PC-9 (cell line): ENCODE measurements at regions not wholly inside any gene's neighbourhood (a gene's known extent, or its start where the extent isn't known, plus 50 kb on each side); places are given as distances from the start of the nearest gene placed in this dataset.

Source experiments
- BruUV-seq: library from RNA; stranded (reverse); fragments of 400-500 nt; replicated peaks from 2 replicates; lab custom pipeline; 2021; lab: Mats Ljungman, UMichigan
- CTCF ChIA-PET: fragments of 300-600 bp; sonication (Branson Sonifier 250); formaldehyde crosslinking; loops from one replicate; lab custom pipeline; 2022; ENCODE audit warnings: antibody characterized with exemption; lab: Charles Lee
- POLR2A ChIA-PET: fragments of 300-600 bp; sonication (Branson Sonifier 250); formaldehyde crosslinking; loops from one replicate; lab custom pipeline; 2022; ENCODE audit warnings: antibody characterized with exemption; ENCODE audit not compliant: unreplicated experiment; lab: Charles Lee
- DNase-seq, 2 experiments: peaks; one replicate each; pipeline versions ENCODE4 v3.0.0 to v3.0.0-alpha.2; 2015 to 2022; ENCODE audit warnings: mixed read lengths in 1 of 2
- H2AFZ ChIP-seq: fragments of 200-600 bp; sonication (generic); 2 replicates; pipeline ENCODE4 v1.8.1; 2017; ENCODE audit warnings: antibody characterized with exemption
- H3F3A ChIP-seq: fragments of 200-600 bp; sonication (generic); 2 replicates; pipeline ENCODE4 v1.8.1; 2017; ENCODE audit warnings: antibody characterized with exemption, mild to moderate bottlenecking, low read depth; ENCODE audit not compliant: insufficient read depth
- H3K27ac ChIP-seq: fragments of 200-600 bp; sonication (generic); 2 replicates; pipeline ENCODE4 v1.6.1; 2016; ENCODE audit warnings: mixed run types
- H3K27me3 ChIP-seq: fragments of 200-600 bp; sonication (generic); 2 replicates; pipeline ENCODE4 v1.6.1; 2016; ENCODE audit warnings: low read depth, mixed run types; ENCODE audit not compliant: insufficient read depth
- H3K36me3 ChIP-seq: fragments of 200-600 bp; sonication (generic); 2 replicates; pipeline ENCODE4 v1.6.1; 2016; ENCODE audit warnings: low read depth, mixed run types
- H3K4me1 ChIP-seq: fragments of 200-600 bp; sonication (generic); replicated peaks from 2 replicates; pipeline ENCODE4 v1.6.1; 2016; ENCODE audit warnings: mixed run types; ENCODE audit not compliant: insufficient read depth
- H3K4me2 ChIP-seq: fragments of 200-600 bp; sonication (generic); 2 replicates; pipeline ENCODE4 v1.6.1; 2017; ENCODE audit warnings: mixed run types
- H3K4me3 ChIP-seq: fragments of 200-600 bp; sonication (generic); 2 replicates; pipeline ENCODE4 v1.6.1; 2016; ENCODE audit warnings: mixed run types
- H3K79me2 ChIP-seq: fragments of 200-600 bp; sonication (generic); 2 replicates; pipeline ENCODE4 v1.6.1; 2017; ENCODE audit warnings: low read depth, mixed run types
- H3K9me2 ChIP-seq: fragments of 200-600 bp; sonication (generic); 2 replicates; pipeline ENCODE4 v1.8.1; 2017; ENCODE audit warnings: mild to moderate bottlenecking; ENCODE audit not compliant: insufficient read depth
- H3K9me3 ChIP-seq: fragments of 200-600 bp; sonication (generic); 2 replicates; pipeline ENCODE4 v1.8.1; 2016; ENCODE audit warnings: low read depth; ENCODE audit not compliant: insufficient read depth
- H4K20me1 ChIP-seq: fragments of 200-600 bp; sonication (generic); 2 replicates; pipeline ENCODE4 v1.8.1; 2017; ENCODE audit not compliant: insufficient read depth
- EZH2 ChIP-seq: fragments of 200-600 bp; sonication (generic); IDR thresholded peaks from 2 replicates; pipeline ENCODE4 v1.8.0; 2017; ENCODE audit warnings: antibody characterized with exemption, low read depth
- intact Hi-C: fragments of 100-400 bp; cut with micrococcal nuclease; formaldehyde crosslinking; loops from one replicate; pipeline ENCODE4 v1.10.0; 2022; ENCODE audit not compliant: unreplicated experiment
- TF ChIP-seq, protein P1 (sequence below): fragments of 200-600 bp; sonication (generic); conservative IDR thresholded peaks from 2 replicates; pipeline ENCODE4 v1.6.1; 2017; ENCODE audit warnings: mixed run types, antibody characterized with exemption, mild to moderate bottlenecking, moderate library complexity

DNA sequence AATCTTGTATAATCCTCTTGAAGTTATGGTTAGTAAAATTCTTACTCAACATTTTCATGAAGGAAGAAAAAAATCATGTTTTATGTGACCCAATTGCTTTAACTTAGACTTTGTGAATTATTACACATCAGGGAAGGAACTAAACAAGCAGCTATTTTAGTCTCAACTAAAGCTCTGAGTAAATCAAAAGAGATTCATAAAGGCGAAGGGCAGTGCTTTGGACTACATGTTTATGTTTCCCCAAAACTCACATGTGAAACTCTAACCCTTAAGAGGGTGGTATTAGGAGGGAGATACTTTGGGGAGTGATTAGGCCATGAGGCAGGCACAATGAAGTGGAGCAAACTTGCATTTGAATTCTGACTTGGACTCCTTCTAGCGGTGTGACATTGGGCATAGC lies 283.7 kb upstream of the POU3F3 start:
- no peak for DNase-seq
- POLR2A ChIA-PET, result no interaction called here
- no peak overlapping the region for H3K4me3 ChIP-seq
- no peaks in the 10 kb centered on the region for H3K79me2 ChIP-seq
- no peaks in the 10 kb centered on the region for H3F3A ChIP-seq
- no peaks in the 10 kb centered on the region for H3K9me2 ChIP-seq
- intact Hi-C loops, result no loop called here
- CTCF ChIA-PET, result no interaction called here
- BruUV-seq, result no TSS peak
- no peaks in the 10 kb centered on the region for H4K20me1 ChIP-seq
- TF ChIP-seq, protein P1, sequence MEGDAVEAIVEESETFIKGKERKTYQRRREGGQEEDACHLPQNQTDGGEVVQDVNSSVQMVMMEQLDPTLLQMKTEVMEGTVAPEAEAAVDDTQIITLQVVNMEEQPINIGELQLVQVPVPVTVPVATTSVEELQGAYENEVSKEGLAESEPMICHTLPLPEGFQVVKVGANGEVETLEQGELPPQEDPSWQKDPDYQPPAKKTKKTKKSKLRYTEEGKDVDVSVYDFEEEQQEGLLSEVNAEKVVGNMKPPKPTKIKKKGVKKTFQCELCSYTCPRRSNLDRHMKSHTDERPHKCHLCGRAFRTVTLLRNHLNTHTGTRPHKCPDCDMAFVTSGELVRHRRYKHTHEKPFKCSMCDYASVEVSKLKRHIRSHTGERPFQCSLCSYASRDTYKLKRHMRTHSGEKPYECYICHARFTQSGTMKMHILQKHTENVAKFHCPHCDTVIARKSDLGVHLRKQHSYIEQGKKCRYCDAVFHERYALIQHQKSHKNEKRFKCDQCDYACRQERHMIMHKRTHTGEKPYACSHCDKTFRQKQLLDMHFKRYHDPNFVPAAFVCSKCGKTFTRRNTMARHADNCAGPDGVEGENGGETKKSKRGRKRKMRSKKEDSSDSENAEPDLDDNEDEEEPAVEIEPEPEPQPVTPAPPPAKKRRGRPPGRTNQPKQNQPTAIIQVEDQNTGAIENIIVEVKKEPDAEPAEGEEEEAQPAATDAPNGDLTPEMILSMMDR, result no peak
- TF ChIP-seq EZH2, result no peak
- no peak overlapping the region for H2AFZ ChIP-seq
- H3K9me3 ChIP-seq, result no peaks in the 10 kb centered on the region
- H3K4me1 ChIP-seq, result no peaks in the 10 kb centered on the region
- H3K27me3 ChIP-seq, result peaks cover 4% of the 10 kb centered on the region; the same call in 1 of the 2 replicates
- no peak overlapping the region for H3K4me2 ChIP-seq
- H3K27ac ChIP-seq, result no peak overlapping the region
- H3K36me3 ChIP-seq, result no peaks in the 10 kb centered on the region

DNA sequence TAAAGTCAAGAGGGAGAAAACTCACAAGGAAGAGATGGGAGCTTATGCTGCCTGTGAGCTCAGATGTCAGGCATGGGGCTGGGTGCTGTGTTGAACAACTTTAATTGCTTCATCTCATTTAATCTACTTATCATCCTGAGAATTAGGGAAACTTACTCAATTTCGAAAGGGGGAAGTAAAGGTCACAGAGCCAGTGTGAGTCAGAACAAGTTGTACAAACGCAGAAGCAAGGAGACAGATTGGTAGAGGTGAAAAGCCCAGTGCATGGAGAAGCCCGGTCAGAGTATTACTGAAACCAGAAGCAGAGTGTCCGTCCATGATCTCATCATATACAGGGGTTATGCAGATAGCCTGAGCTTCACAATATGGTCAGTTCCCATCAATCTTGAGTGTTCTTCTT lies 281.1 kb upstream of the POU3F3 start:
- Histone ChIP-seq H3K27me3 (no peaks in the 10 kb centered on the region; the same call in 1 of the 2 replicates), H3K4me3 (no peak overlapping the region), H3K9me3 (no peaks in the 10 kb centered on the region), H2AFZ (no peak overlapping the region), H3K4me2 (no peak overlapping the region), H3K9me2 (no peaks in the 10 kb centered on the region), H3K4me1 (no peaks in the 10 kb centered on the region), H4K20me1 (no peaks in the 10 kb centered on the region), H3F3A (no peaks in the 10 kb centered on the region), H3K79me2 (no peaks in the 10 kb centered on the region), H3K27ac (no peak overlapping the region), H3K36me3 (no peaks in the 10 kb centered on the region)
- ChIA-PET CTCF (no interaction called here), POLR2A (no interaction called here)
- TF ChIP-seq EZH2, result no peak
- TF ChIP-seq, protein P1, result no peak
- BruUV-seq, result no TSS peak
- no peak for DNase-seq
- intact Hi-C loops, result no loop called here

DNA sequence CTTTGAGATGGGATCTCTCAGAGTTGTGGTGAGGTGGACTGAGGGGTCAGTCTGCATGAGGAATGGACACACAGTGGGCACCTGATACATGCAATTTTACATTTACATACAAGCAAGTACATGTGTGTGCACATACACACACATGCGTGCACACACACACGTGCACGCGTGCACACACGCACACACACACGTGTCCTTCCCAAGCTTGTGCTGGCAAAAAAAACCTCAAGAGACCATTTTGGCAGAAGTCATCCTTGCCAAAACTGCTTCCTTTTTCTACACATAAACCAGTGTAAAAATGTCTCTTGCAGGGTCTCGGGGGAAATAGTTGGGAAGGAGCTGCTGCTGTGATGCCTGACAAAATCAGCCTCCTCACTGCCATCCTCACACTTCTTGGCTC lies 279.5 kb upstream of the POU3F3 start:
- Histone ChIP-seq H2AFZ (no peak overlapping the region), H3K4me2 (no peak overlapping the region), H3K27ac (no peak overlapping the region), H3K36me3 (no peaks in the 10 kb centered on the region), H3K27me3 (no peaks in the 10 kb centered on the region; the same call in 1 of the 2 replicates), H3K9me3 (no peaks in the 10 kb centered on the region), H3K4me3 (no peak overlapping the region), H4K20me1 (no peaks in the 10 kb centered on the region), H3F3A (no peaks in the 10 kb centered on the region), H3K9me2 (no peaks in the 10 kb centered on the region), H3K4me1 (no peaks in the 10 kb centered on the region), H3K79me2 (no peaks in the 10 kb centered on the region)
- BruUV-seq, result no TSS peak
- DNase-seq, result no peak
- intact Hi-C loops, result no loop called here
- POLR2A ChIA-PET, result no interaction called here
- TF ChIP-seq EZH2, result no peak
- TF ChIP-seq, protein P1, result no peak
- CTCF ChIA-PET, result no interaction called here
